Stimulated activated memory B cell treated with anti-CD40 and anti-IgM and Interleukin-4, amounts not matched to agents 10 μg/mL and 1 μg/mL and 100 μg/mL, for 72 hours (primary cell): ENCODE measurements at regions not wholly inside any gene's neighbourhood (a gene's known extent, or its start where the extent isn't known, plus 50 kb on each side); places are given as distances from the start of the nearest gene placed in this dataset.
"Not testable (repeated sequence)": the region's sequence is repeated elsewhere in the genome, so short reads cannot be mapped to it uniquely, and the experiment has no call there.

Source experiments
- ATAC-seq: fragments of 150-1000 bp; cut with Tn5 transposase; 2 replicates; pipeline ENCODE4 v1.10.0; 2021
- H3K27ac Mint-ChIP-seq: one replicate; pipeline ENCODE4 v1.8.0; 2022; ENCODE audit warnings: mild to moderate bottlenecking, mixed read lengths
- H3K27me3 Mint-ChIP-seq: one replicate; pipeline ENCODE4 v1.8.0; 2022; ENCODE audit warnings: mixed read lengths
- H3K36me3 Mint-ChIP-seq: one replicate; pipeline ENCODE4 v1.8.0; 2022; ENCODE audit warnings: mixed read lengths
- H3K4me1 Mint-ChIP-seq: one replicate; pipeline ENCODE4 v1.8.0; 2022; ENCODE audit warnings: mixed read lengths
- H3K4me3 Mint-ChIP-seq: one replicate; pipeline ENCODE4 v1.8.0; 2022; ENCODE audit warnings: mild to moderate bottlenecking, moderate library complexity, mixed read lengths
- H3K9me3 Mint-ChIP-seq: one replicate; pipeline ENCODE4 v1.8.0; 2022; ENCODE audit warnings: mixed read lengths

DNA sequence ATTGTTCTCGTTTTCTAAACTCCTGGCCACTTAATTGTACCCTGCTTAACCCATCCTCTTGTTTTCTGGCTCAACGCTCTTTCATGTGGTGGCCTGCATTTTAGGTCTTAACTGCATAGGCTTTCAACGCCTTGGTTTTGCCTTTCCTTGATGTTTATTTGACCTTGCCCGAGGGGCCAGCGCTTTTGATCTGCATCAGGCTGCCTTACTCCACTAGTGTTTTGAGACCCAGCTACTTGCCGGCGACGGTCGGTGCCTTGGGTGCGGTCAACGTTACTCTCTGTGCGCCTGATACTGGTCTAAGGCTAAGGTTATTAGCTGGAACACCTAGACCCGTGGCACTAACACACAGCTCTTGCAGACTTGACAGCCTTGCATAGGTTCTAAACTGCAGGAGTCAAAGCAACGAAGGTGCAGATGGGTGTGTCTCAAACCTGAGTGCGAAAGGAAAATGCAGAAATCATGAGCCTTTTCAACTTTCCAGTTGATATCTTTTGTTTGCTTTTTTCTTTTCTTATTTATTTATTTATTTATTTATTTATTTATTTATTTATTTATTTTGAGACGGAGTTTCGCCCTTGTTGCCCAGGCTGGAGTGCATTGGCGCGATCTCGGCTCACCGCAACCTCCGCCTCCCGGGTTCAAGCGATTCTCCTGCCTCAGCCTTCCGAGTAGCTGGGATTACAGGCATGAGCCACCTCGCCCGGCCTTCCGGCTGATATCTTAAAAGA lies 138.8 kb downstream of the HFE start:
- H3K27ac Mint-ChIP-seq: no peak overlapping the region
- no peak overlapping the region for H3K4me3 Mint-ChIP-seq

GRCh38 chr6:26226579-26226967 lies 138.4 kb upstream of the BTN3A2 start:
- Mint-ChIP-seq H3K9me3 (no peaks in the 10 kb centered on the region), H3K36me3 (no peaks in the 10 kb centered on the region), H3K4me1 (peaks cover 9% of the 10 kb centered on the region), H3K27me3 (no peaks in the 10 kb centered on the region), H3K27ac (no peak overlapping the region), H3K4me3 (no peak overlapping the region)
- no peak for ATAC-seq

More for the DNA sequence above, 138.8 kb downstream of the HFE start:
- no peaks in the 10 kb centered on the region for H3K27me3 Mint-ChIP-seq
- peaks cover 9% of the 10 kb centered on the region for H3K4me1 Mint-ChIP-seq
- ATAC-seq: no peak
- no peaks in the 10 kb centered on the region for H3K9me3 Mint-ChIP-seq
- no peaks in the 10 kb centered on the region for H3K36me3 Mint-ChIP-seq

DNA sequence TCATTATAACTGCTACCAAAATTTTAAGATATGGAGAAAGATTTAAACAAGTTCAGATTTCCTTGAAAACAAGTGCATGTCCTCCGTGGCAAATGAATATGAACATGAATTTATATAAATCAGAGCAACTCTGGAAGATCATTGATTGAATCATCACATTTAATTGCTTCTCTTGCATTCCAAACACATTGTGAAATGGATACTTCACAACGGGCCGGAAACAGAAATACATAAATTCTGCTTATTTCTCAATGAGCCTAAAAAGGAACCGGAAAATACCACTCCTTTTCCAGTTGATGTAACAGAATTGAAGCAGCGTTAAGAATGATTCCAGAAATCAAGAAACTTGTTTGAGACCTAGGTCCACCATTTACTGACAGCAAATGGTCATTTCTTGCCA lies 134.6 kb upstream of the BTN3A2 start:
- H3K9me3 Mint-ChIP-seq: no peaks in the 10 kb centered on the region
- no peak for ATAC-seq
- H3K27ac Mint-ChIP-seq: no peak overlapping the region
- peaks cover 22% of the 10 kb centered on the region for H3K4me1 Mint-ChIP-seq
- no peaks in the 10 kb centered on the region for H3K27me3 Mint-ChIP-seq
- H3K4me3 Mint-ChIP-seq: no peak overlapping the region
- H3K36me3 Mint-ChIP-seq: no peaks in the 10 kb centered on the region

DNA sequence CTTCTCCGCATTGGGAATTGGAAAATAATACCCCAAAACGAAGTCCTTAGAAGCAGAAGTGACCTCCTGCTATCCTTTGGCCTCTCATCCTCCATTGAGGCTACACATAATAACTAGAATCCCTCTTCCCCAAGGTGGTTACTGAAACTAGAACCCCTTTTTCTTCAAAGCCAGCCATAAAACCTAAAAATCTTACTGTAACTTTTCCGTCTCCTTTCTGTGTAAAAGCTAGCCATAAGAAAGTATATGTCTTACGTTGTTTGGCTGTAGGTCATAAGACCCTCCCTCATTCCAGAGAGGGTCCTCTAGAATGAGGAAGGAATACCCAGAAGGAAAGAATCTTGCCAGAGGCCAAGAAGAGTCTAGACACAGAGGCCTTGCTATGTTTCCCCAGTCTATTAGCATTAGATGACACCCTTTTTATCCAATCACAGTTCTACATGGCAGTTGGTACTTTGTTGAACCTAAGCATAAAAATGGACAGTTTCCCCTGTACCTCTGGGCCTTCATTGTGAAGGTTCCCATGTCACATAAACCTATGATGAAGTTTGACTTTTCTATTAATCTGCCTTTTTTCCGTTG lies 133.9 kb upstream of the BTN3A2 start:
- no peak for ATAC-seq
- no peak overlapping the region for H3K4me3 Mint-ChIP-seq
- no peak overlapping the region for H3K27ac Mint-ChIP-seq
- peaks cover 25% of the 10 kb centered on the region for H3K4me1 Mint-ChIP-seq
- H3K27me3 Mint-ChIP-seq: no peaks in the 10 kb centered on the region
- H3K36me3 Mint-ChIP-seq: no peaks in the 10 kb centered on the region
- H3K9me3 Mint-ChIP-seq: no peaks in the 10 kb centered on the region

GRCh38 chr6:26232306-26232939 lies 132.6 kb upstream of the BTN3A2 start:
- Mint-ChIP-seq H3K36me3 (no peaks in the 10 kb centered on the region), H3K9me3 (no peaks in the 10 kb centered on the region), H3K27ac (peak overlapping the region; percentile 100), H3K4me1 (peaks cover 25% of the 10 kb centered on the region), H3K27me3 (no peaks in the 10 kb centered on the region), H3K4me3 (peak overlapping the region; percentile 95)
- ATAC-seq: no peak

DNA sequence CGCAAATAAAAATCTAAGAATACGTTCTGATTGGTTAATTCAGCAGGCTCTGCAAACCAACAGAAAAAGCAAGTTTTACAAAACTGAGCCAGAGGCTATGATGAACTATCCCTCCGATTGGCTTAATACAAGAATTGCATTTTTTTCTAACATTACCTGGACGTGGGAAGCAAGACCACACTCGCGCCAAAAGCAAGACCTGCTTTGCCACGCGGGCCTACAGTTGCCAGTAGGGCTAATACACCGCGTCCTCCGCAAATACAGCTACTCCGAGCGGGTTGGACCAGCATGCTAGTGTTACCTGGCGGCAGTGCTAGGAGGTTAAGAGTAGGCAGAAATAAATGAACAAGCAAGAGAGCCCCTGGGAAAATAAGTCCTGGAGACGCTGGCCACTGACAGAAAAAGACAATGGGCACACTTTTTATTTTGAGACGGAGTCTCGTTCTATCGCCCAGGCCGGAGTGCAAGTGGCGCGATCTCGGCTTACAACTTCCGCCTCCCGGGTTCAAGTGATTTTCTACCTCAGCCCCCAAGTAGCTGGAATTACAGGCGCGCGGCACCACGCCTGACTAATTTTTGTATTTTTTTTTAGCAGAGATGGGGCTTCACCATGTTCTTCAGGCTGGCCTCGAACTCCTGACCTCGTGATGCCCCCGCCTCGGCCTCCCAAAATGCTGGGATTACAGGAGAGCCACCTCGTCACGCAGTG lies 131.9 kb upstream of the BTN3A2 start:
- ATAC-seq: peak; percentile 3
- Mint-ChIP-seq H3K4me3 (peak overlapping the region; percentile 95), H3K36me3 (no peaks in the 10 kb centered on the region), H3K9me3 (no peaks in the 10 kb centered on the region), H3K4me1 (peaks cover 25% of the 10 kb centered on the region), H3K27ac (peak overlapping the region; percentile 100), H3K27me3 (no peaks in the 10 kb centered on the region)

DNA sequence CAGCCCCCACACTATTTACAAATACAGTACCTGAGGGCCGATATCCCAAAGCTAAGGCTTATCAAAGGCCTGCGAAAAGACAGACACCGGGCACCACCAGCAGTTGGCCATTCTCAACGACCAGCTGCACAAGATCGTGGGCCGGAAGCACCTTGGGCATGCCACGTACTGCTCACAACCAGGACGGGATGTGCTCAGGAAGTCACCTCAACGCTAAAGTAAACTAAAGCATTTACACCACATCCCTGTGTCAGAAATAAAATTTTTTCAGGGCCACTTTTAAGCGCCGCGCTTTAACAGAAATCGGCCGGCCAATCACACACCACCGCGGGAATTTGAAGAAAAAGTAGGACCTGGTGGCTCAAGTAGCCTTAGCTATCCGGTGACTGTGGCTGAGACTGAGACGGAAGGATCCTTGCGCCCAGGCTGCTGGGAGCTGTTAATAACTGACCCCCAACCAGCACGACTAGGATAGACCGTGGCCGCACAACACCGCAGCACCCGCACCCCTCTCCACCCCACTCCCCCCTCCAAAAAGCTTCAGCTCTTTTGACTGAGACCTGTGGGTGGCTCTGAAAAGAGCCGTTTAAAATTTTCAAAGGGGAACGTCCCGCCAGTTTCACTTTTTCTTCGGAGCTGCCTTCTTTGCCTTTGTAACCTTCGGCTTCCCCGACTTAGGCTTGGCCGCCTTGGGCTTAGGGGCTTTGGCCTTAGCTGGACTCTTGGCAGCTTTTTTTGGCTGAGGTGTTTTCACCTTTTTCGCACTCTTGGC lies 131.2 kb upstream of the BTN3A2 start:
- Mint-ChIP-seq H3K4me3 (peak overlapping the region; percentile 95), H3K9me3 (no peaks in the 10 kb centered on the region), H3K4me1 (peaks cover 25% of the 10 kb centered on the region), H3K27me3 (no peaks in the 10 kb centered on the region), H3K36me3 (no peaks in the 10 kb centered on the region), H3K27ac (peak overlapping the region; percentile 100)
- peak; percentile 77 for ATAC-seq

DNA sequence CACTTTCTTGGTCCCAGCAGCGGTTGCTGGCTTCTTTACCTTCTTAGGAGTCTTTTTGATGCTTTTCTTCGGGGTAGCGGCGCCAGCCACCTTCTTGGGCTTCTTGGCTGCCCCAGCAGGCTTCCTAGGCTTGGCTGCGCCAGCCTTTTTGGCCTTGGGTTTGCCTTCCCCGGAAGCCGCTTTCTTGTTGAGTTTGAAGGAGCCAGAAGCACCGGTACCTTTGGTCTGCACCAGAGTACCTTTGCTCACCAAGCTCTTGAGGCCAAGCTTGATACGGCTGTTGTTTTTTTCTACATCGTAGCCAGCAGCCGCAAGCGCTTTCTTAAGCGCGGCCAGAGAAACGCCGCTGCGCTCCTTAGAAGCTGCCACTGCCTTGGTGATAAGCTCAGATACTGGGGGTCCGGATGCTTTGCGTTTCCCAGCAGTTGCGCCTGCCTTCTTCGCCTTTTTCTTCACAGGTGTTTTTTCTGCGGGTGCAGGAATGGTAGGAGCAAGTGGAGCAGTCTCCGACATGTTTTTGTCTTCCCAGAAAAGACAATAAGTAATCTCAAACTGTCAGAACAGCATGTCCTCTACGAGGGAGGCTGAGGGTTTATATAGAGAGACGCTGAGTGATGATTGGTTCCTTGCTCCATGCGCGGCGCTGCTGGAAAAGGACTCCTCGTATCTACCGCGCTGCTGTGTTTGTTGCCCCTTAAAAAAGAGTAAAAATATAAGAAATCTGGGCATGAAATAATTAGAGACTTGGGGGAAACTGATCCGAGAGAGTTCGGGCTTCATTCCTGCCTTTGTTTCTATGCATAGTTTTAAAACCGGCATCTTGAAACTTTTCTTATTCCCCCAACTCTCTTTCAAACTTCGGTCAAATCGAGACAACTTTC lies 130.3 kb upstream of the BTN3A2 start:
- Mint-ChIP-seq H3K4me3 (peak overlapping the region; percentile 95), H3K4me1 (peaks cover 25% of the 10 kb centered on the region), H3K27ac (peak overlapping the region; percentile 100), H3K27me3 (no peaks in the 10 kb centered on the region), H3K9me3 (no peaks in the 10 kb centered on the region), H3K36me3 (no peaks in the 10 kb centered on the region)
- peak; percentile 85 for ATAC-seq

GRCh38 chr6:26235302-26235670 lies 129.7 kb upstream of the BTN3A2 start:
- ATAC-seq: no peak
- Mint-ChIP-seq H3K4me1 (peaks cover 30% of the 10 kb centered on the region), H3K36me3 (no peaks in the 10 kb centered on the region), H3K4me3 (peak overlapping the region; percentile 95), H3K27me3 (no peaks in the 10 kb centered on the region), H3K27ac (peak overlapping the region; percentile 100), H3K9me3 (no peaks in the 10 kb centered on the region)

GRCh38 chr6:26239415-26239814 lies 125.6 kb upstream of the BTN3A2 start:
- H3K9me3 Mint-ChIP-seq, H3K4me3 Mint-ChIP-seq, ATAC-seq, H3K27me3 Mint-ChIP-seq, H3K36me3 Mint-ChIP-seq: not testable (repeated sequence)
- peak overlapping the region; percentile 90 for H3K27ac Mint-ChIP-seq
- H3K4me1 Mint-ChIP-seq: peaks cover 23% of the 10 kb centered on the region

DNA sequence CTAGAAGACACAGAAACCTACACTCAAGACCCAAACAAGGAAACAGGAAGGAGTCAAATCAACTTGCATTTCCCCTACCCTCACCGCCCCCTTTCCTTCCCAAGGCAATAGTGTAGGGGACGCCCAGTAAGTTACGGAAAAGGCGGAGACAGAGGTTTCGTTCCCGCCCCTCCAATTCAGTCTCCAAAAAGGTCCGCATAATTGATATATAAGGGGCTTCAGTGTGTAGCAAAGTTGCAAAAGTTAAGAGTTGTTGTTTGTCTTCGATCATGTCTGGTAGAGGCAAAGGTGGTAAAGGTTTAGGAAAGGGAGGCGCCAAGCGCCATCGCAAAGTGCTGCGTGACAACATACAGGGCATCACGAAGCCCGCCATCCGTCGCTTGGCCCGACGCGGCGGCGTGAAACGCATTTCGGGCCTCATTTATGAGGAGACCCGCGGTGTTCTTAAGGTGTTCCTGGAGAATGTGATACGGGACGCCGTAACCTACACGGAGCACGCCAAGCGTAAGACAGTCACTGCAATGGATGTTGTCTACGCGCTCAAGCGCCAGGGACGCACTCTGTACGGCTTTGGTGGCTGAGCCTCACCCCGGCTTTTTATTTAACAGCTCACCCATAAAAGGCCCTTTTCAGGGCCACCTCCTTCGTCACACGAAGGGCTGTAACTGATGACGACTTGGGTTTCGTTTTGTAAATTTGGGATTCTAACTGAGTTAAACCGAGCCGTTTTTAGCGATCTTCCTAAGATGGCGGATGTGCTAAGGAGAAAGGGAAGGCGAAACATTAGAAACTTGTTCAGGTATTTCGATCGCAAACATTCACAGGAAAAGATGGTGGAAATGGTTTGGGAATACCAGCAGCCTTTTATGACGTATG lies 124.6 kb upstream of the BTN3A2 start:
- Mint-ChIP-seq H3K4me3 (peak overlapping the region; percentile 79), H3K36me3 (no peaks in the 10 kb centered on the region), H3K27me3 (no peaks in the 10 kb centered on the region), H3K9me3 (no peaks in the 10 kb centered on the region), H3K4me1 (peaks cover 18% of the 10 kb centered on the region), H3K27ac (peak overlapping the region; percentile 90)
- ATAC-seq: peak; percentile 93

- H3K27ac Mint-ChIP-seq: peak overlapping the region; percentile 90
- peaks cover 15% of the 10 kb centered on the region for H3K4me1 Mint-ChIP-seq
- H3K36me3 Mint-ChIP-seq: no peaks in the 10 kb centered on the region
- H3K4me3 Mint-ChIP-seq: peak overlapping the region; percentile 79
- H3K9me3 Mint-ChIP-seq: no peaks in the 10 kb centered on the region
- H3K27me3 Mint-ChIP-seq: no peaks in the 10 kb centered on the region
- peak; percentile 48 for ATAC-seq
These were observed 123.7 kb upstream of the BTN3A2 start for GRCh38 chr6:26241033-26241895.

DNA sequence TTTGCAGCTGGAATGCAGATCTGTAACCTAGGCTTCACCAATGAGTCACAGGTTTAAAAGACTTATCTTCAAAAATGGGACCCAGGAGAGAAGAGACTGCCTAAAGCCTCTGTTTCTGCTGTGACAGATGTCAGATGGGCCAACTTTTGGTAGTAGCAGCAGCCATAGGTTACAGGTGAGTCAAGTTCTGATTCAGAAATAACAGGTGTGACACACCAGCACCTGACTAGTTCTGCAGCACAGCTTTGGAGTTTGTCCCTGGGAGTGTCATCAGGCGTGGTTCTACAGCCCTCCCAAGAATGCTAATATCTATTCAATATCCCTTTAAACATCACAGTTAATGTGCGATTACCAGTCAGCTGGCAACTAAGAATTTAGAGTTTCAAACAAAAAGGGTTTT lies 121.9 kb upstream of the BTN3A2 start:
- no peak for ATAC-seq
- no peak overlapping the region for H3K4me3 Mint-ChIP-seq
- H3K27me3 Mint-ChIP-seq: no peaks in the 10 kb centered on the region
- no peaks in the 10 kb centered on the region for H3K9me3 Mint-ChIP-seq
- no peak overlapping the region for H3K27ac Mint-ChIP-seq
- no peaks in the 10 kb centered on the region for H3K36me3 Mint-ChIP-seq
- peaks cover 15% of the 10 kb centered on the region for H3K4me1 Mint-ChIP-seq
